Esophagus muscularis mucosa (tissue), 4 donors: ENCODE measurements at regions not wholly inside any gene's neighbourhood (a gene's known extent, or its start where the extent isn't known, plus 50 kb on each side); places are given as distances from the start of the nearest gene placed in this dataset.

Source experiments
- DNase-seq: peaks from one replicate; pipeline ENCODE4 v3.0.0-alpha.2; 2017; ENCODE audit errors: extremely low spot score
- H3K27ac ChIP-seq, 4 donors: fragments of 200-600 bp; sonication (generic); replicated peaks in 1 of 4; 1 replicate in 3 of 4; 2 replicates in 1 of 4; pipeline ENCODE4 v1.5.1; 2016 to 2019; ENCODE audit warnings: mild to moderate bottlenecking in 1 of 4
- H3K27me3 ChIP-seq, 4 donors: fragments of 200-600 bp; sonication (generic); one replicate each; pipeline versions ENCODE4 v1.5.1 to v1.6.0; 2016 to 2019
- H3K36me3 ChIP-seq, 4 donors: fragments of 200-600 bp; sonication (generic); one replicate each; pipeline ENCODE4 v1.5.1; 2016 to 2019
- H3K4me1 ChIP-seq, 4 donors: fragments of 200-600 bp; sonication (generic); one replicate each; pipeline ENCODE4 v1.5.1; 2016 to 2019
- H3K4me3 ChIP-seq, 4 donors: fragments of 200-600 bp; sonication (generic); 1 replicate in 2 of 4; 2 replicates in 2 of 4; pipeline ENCODE4 v1.5.1; 2016 to 2019; ENCODE audit warnings: mild to moderate bottlenecking in 4 of 4, moderate library complexity in 1 of 4
- H3K9me3 ChIP-seq, 4 donors: fragments of 200-600 bp; sonication (generic); 1 replicate in 3 of 4; 2 replicates in 1 of 4; pipeline ENCODE4 v1.5.1; 2016 to 2019
- EP300 ChIP-seq: sonication (generic); formaldehyde crosslinking; IDR thresholded peaks from one replicate; pipeline ENCODE4 v1.6.1; 2017; ENCODE audit warnings: antibody characterized with exemption
- POLR2A ChIP-seq: fragments of 450-650 bp; IDR thresholded peaks from one replicate; pipeline ENCODE4 v1.6.1; 2017; ENCODE audit warnings: antibody characterized with exemption, moderate library complexity, mild to moderate bottlenecking, low read depth
- POLR2AphosphoS5 ChIP-seq, 2 donors: sonication (generic); formaldehyde crosslinking; IDR thresholded peaks; one replicate each; pipeline ENCODE4 v1.6.1; 2017; ENCODE audit warnings: antibody characterized with exemption in 2 of 2
- WGBS: methylation state at CpG from one replicate; pipeline ENCODE4 v1.1.5; 2018; 5-methylcytosine and 5-hydroxymethylcytosine counted together
- intact Hi-C: fragments of 100-400 bp; cut with DNase I; formaldehyde crosslinking; loops from one replicate; pipeline ENCODE4 v1.15.1; 2023
- TF ChIP-seq, protein P1 (sequence below), 3 experiments: fragments of 200-600 bp in 2 of 3; fragments of 450-650 bp in 1 of 3; sonication (generic) in 2 of 3; IDR thresholded peaks; one replicate each; pipeline ENCODE4 v1.5.1; 2017 to 2019; ENCODE audit warnings: antibody characterized with exemption in 3 of 3, mild to moderate bottlenecking in 2 of 3, moderate library complexity in 1 of 3

DNA sequence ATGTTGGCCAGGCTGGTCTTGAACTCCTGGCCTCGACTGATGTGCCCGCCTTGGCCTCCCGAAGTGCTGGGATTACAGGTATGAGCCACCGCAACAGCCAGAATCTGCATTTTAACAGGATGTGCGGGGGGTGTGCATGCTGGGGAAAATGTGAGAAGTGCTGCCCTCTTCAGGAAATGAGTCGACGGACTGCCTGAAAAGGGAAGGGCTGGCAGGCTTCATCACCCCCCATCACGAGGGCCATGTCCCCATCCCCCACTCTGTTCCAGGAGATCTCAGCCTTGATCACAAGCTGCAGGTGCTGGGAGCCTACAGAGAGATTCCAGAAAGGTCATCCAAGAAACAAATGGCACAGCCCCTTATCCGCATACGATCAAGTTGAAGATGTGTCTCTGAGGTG is 195.3 kb upstream of the RPL38 start:
- Histone ChIP-seq H3K27me3 (peaks cover 0 to 89% (median 0%) of the 10 kb centered on the region in 4 donors), H3K27ac (no peak overlapping the region), H3K36me3 (no peaks in the 10 kb centered on the region), H3K9me3 (no peaks in the 10 kb centered on the region), H3K4me1 (no peaks in the 10 kb centered on the region), H3K4me3 (no peak overlapping the region)
- intact Hi-C loops = no loop called here
- 42% methylated on average over 9 of the region's 10 CpGs for WGBS
- no peak for TF ChIP-seq POLR2A
- DNase-seq = no peak

DNA sequence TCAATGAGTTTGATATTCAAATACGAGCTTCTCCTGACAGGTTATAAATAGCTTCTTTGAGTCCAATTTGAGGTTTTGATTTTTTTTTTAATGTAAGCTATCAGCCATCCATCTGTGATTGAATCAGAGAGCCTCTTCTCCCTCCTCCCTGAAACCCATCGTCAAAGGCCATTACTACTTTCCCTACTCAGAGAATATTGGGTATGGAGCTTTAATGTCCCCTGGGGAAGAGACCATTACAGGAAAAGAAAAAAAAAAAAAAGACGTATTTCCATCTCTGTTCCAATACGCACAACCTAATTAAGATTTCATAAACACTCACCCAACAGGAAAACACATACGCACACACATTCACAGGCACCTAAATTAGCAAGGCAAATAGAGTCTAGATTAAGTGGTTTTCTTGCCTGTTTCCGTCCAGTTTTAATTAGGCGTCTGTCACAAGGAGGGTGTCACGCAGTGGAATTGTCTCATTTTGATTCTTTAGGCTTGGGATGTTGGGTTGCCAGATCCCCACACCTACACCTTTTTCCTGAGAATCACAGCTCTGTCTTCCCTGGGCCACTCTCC is 194.3 kb upstream of the RPL38 start:
- Histone ChIP-seq H3K27ac (no peak overlapping the region), H3K4me1 (no peaks in the 10 kb centered on the region), H3K4me3 (no peak overlapping the region), H3K27me3 (peaks cover 0 to 91% (median 0%) of the 10 kb centered on the region in 4 donors), H3K9me3 (no peaks in the 10 kb centered on the region), H3K36me3 (no peaks in the 10 kb centered on the region)
- intact Hi-C loops = no loop called here
- WGBS = 73% methylated on average over 8 of the region's 8 CpGs
- DNase-seq = no peak
- TF ChIP-seq EP300 (no peak), POLR2A (no peak), POLR2AphosphoS5 (IDR thresholded peaks at IDR 0.05) (no peak)
- TF ChIP-seq, protein P1, sequence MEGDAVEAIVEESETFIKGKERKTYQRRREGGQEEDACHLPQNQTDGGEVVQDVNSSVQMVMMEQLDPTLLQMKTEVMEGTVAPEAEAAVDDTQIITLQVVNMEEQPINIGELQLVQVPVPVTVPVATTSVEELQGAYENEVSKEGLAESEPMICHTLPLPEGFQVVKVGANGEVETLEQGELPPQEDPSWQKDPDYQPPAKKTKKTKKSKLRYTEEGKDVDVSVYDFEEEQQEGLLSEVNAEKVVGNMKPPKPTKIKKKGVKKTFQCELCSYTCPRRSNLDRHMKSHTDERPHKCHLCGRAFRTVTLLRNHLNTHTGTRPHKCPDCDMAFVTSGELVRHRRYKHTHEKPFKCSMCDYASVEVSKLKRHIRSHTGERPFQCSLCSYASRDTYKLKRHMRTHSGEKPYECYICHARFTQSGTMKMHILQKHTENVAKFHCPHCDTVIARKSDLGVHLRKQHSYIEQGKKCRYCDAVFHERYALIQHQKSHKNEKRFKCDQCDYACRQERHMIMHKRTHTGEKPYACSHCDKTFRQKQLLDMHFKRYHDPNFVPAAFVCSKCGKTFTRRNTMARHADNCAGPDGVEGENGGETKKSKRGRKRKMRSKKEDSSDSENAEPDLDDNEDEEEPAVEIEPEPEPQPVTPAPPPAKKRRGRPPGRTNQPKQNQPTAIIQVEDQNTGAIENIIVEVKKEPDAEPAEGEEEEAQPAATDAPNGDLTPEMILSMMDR (IDR thresholded peaks at IDR 0.05) = no peak

DNA sequence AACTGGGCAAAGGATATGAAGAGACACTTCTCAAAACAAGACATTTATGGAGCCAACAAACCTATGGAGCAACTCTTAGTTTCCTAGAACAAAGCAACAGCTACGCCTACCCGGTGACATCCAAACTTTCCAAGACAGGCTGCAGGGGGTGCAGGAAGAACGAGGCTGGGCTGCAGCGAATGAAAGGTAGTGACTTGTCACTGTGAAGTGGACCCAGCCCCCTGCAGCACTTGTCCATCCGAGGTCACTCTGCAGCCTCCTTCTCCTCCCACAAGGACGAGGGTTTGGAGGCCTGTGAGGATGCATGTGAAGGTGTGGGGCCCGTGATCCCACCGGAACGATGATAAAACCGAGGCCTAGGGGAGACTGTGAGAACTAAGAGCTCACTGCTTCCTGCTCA is 192.6 kb upstream of the RPL38 start:
- H3K27me3 ChIP-seq = peaks cover 0 to 87% (median 0%) of the 10 kb centered on the region in 4 donors
- WGBS = 73% methylated on average over 10 of the region's 10 CpGs

DNA sequence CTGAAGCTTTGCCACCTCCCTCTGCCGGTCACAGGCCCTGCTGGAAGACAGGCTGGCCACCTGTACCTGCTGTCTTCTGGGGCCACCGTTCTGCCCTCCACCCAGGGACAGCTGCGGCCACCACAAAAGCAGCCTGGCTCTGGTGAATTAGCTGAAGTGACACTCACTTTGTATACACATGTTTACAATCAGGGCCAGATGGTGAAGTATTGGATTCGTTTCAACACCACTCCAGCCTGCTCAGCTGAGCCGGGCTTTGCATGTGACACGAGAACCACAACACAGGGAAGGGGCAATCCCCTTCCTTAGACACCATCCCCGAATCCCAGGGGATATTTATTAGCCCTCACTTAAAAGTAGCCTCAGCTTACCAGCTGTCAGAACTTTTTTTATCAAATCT is 191.5 kb upstream of the RPL38 start:
- intact Hi-C loops = no loop called here
- TF ChIP-seq POLR2A (no peak), EP300 (no peak), POLR2AphosphoS5 (IDR thresholded peaks at IDR 0.05) (no peak)
- TF ChIP-seq, protein P1 (IDR thresholded peaks at IDR 0.05) = no peak
- H3K27me3 ChIP-seq = peaks cover 0 to 77% (median 0%) of the 10 kb centered on the region in 4 donors
- no peak overlapping the region for H3K4me3 ChIP-seq
- H3K36me3 ChIP-seq = no peaks in the 10 kb centered on the region
- 19% methylated on average over 7 of the region's 7 CpGs for WGBS
- DNase-seq = no peak
- H3K4me1 ChIP-seq = no peaks in the 10 kb centered on the region
- peaks cover 0 to 6% (median 2%) of the 10 kb centered on the region in 4 donors for H3K9me3 ChIP-seq
- no peak overlapping the region for H3K27ac ChIP-seq

More for the DNA sequence above, 192.6 kb upstream of the RPL38 start:
- DNase-seq = no peak
- Histone ChIP-seq H3K27ac (no peak overlapping the region), H3K4me1 (no peaks in the 10 kb centered on the region), H3K4me3 (no peak overlapping the region), H3K36me3 (no peaks in the 10 kb centered on the region), H3K9me3 (peaks cover 0 to 6% (median 2%) of the 10 kb centered on the region in 4 donors)
- no peak for TF ChIP-seq POLR2A
- TF ChIP-seq POLR2AphosphoS5 (IDR thresholded peaks at IDR 0.05) = no peak
- TF ChIP-seq EP300 = no peak
- TF ChIP-seq, protein P1 (IDR thresholded peaks at IDR 0.05) = no peak
- intact Hi-C loops = no loop called here

DNA sequence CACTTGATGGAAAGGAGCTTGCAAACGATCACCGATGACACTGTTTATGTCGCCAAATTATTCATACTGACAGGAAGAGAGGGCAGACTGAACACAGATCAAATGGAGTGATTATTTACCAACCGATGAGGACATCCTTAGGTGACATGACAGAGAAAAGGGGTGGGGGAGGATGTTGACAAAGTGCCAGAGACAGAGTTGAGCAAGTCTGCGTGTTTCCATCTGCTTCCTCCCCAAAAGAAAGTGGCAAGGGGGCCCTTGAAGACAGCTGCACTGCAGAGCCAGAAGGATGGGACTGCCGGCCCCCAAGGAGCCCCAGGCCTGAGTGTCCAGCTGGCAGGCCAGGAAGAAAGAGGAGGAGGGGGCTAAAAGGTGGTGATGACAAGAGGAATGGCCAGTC is 191.0 kb upstream of the RPL38 start:
- no peak for DNase-seq
- no peaks in the 10 kb centered on the region for H3K4me1 ChIP-seq
- H3K36me3 ChIP-seq = no peaks in the 10 kb centered on the region
- TF ChIP-seq POLR2AphosphoS5 (IDR thresholded peaks at IDR 0.05) = no peak
- TF ChIP-seq, protein P1 (IDR thresholded peaks at IDR 0.05) = no peak
- no peak for TF ChIP-seq EP300
- no peak overlapping the region for H3K4me3 ChIP-seq
- peaks cover 0 to 78% (median 0%) of the 10 kb centered on the region in 4 donors for H3K27me3 ChIP-seq
- WGBS = 18% methylated on average over 6 of the region's 6 CpGs
- H3K9me3 ChIP-seq = peaks cover 0 to 6% (median 2%) of the 10 kb centered on the region in 4 donors
- H3K27ac ChIP-seq = no peak overlapping the region
- intact Hi-C loops = no loop called here
